ENCODE measurements at regions not wholly inside any gene's neighbourhood (a gene's known extent, or its start where the extent isn't known, plus 50 kb on each side); places are given as distances from the start of the nearest gene placed in this dataset.
A peak's percentile ranks its signal among the peaks of the same experiment; 100 is the strongest.

GRCh38 chr1:200302192-200302920 lies 107.5 kb downstream of the ZNF281 start (continued):
- TF ChIP-seq CBX8 (IDR thresholded peaks at IDR 0.05; ENCODE audit: borderline replicate concordance, low read depth, low read length) (no peak), KDM4A (IDR thresholded peaks at IDR 0.05; ENCODE audit: low read depth, low read length, severe bottlenecking) (peak; percentile 48), POLR2AphosphoS5 (IDR thresholded peaks at IDR 0.05; ENCODE audit: low read depth, low read length) (no peak), HDAC2 (IDR thresholded peaks at IDR 0.05; ENCODE audit: borderline replicate concordance in 1 of 2, low read depth in 2 of 2, low read length in 2 of 2) (peak in 1 of 2 experiments; percentile 47; a peak in 1 of 4 replicates), SUZ12 (IDR thresholded peaks at IDR 0.05; ENCODE audit: low read length) (peak; percentile 52; the same call in 1 of the 2 replicates), SP1 (IDR thresholded peaks at IDR 0.05; ENCODE audit: low read depth, low read length) (no peak), SIN3A (conservative IDR thresholded peaks at IDR 0.05 in 1 of 2, IDR thresholded peaks at IDR 0.05 in 1 of 2; ENCODE audit: low read depth in 1 of 2, low read length in 2 of 2) (peak in 1 of 2 experiments; percentile 35; a peak in 1 of 4 replicates), NRF1 (IDR thresholded peaks at IDR 0.05; ENCODE audit: low read depth, low read length) (no peak), CREB1 (IDR thresholded peaks at IDR 0.05) (no peak), CEBPB (IDR thresholded peaks at IDR 0.05; ENCODE audit: low read depth, low read length) (no peak), TBP (IDR thresholded peaks at IDR 0.05; ENCODE audit: low read depth, low read length) (no peak), CHD2 (IDR thresholded peaks at IDR 0.05; ENCODE audit: low read length) (no peak), RXRA (IDR thresholded peaks at IDR 0.05; ENCODE audit: insufficient read depth, low read depth, low read length) (no peak), BRCA1 (IDR thresholded peaks at IDR 0.05; ENCODE audit: low read depth, low read length) (no peak), TEAD4 (IDR thresholded peaks at IDR 0.05; ENCODE audit: low read depth, low read length) (no peak), RAD21 (IDR thresholded peaks at IDR 0.05 in 1 of 2, conservative IDR thresholded peaks at IDR 0.05 in 1 of 2; ENCODE audit: low read depth in 2 of 2, low read length in 2 of 2) (no peak), SP2 (IDR thresholded peaks at IDR 0.05; ENCODE audit: low read length) (no peak)
- TF ChIP-seq, protein P1, sequence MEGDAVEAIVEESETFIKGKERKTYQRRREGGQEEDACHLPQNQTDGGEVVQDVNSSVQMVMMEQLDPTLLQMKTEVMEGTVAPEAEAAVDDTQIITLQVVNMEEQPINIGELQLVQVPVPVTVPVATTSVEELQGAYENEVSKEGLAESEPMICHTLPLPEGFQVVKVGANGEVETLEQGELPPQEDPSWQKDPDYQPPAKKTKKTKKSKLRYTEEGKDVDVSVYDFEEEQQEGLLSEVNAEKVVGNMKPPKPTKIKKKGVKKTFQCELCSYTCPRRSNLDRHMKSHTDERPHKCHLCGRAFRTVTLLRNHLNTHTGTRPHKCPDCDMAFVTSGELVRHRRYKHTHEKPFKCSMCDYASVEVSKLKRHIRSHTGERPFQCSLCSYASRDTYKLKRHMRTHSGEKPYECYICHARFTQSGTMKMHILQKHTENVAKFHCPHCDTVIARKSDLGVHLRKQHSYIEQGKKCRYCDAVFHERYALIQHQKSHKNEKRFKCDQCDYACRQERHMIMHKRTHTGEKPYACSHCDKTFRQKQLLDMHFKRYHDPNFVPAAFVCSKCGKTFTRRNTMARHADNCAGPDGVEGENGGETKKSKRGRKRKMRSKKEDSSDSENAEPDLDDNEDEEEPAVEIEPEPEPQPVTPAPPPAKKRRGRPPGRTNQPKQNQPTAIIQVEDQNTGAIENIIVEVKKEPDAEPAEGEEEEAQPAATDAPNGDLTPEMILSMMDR (IDR thresholded peaks at IDR 0.05; ENCODE audit: control extremely low read depth in 1 of 3, insufficient read depth in 1 of 3, low read depth in 1 of 3, low read length in 3 of 3) = no peak
- TF ChIP-seq, protein P2, sequence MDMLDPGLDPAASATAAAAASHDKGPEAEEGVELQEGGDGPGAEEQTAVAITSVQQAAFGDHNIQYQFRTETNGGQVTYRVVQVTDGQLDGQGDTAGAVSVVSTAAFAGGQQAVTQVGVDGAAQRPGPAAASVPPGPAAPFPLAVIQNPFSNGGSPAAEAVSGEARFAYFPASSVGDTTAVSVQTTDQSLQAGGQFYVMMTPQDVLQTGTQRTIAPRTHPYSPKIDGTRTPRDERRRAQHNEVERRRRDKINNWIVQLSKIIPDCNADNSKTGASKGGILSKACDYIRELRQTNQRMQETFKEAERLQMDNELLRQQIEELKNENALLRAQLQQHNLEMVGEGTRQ (IDR thresholded peaks at IDR 0.05; ENCODE audit: low read length) = no peak

Measured in H1 (cell line).